H9 (cell line): ENCODE measurements at regions not wholly inside any gene's neighbourhood (a gene's known extent, or its start where the extent isn't known, plus 50 kb on each side); places are given as distances from the start of the nearest gene placed in this dataset.
A peak's percentile ranks its signal among the peaks of the same experiment; 100 is the strongest.

Source experiments
- DNase-seq: peaks from one replicate; pipeline ENCODE4 v3.0.0-alpha.2; 2017
- H2AFZ ChIP-seq: one replicate; pipeline ENCODE4 v1.6.1; 2013; ENCODE audit warnings: mild to moderate bottlenecking, low read length, control low read depth, moderate library complexity
- H2AK5ac ChIP-seq: 2 replicates; pipeline ENCODE4 v1.6.1; 2013; ENCODE audit warnings: low read length, control low read depth, mixed read lengths; ENCODE audit not compliant: insufficient read length
- H2BK120ac ChIP-seq: one replicate; pipeline ENCODE4 v1.6.1; 2013; ENCODE audit warnings: low read depth, mild to moderate bottlenecking, low read length, control low read depth, inconsistent platforms; ENCODE audit not compliant: poor library complexity, severe bottlenecking
- H2BK12ac ChIP-seq: 2 replicates; pipeline ENCODE4 v1.6.1; 2013; ENCODE audit warnings: low read length, control low read depth, mixed read lengths, low read depth; ENCODE audit not compliant: insufficient read length
- H2BK15ac ChIP-seq: 2 replicates; pipeline ENCODE4 v1.6.1; 2013; ENCODE audit warnings: low read depth, low read length, control low read depth
- H2BK20ac ChIP-seq: one replicate; pipeline ENCODE4 v1.6.1; 2013; ENCODE audit warnings: low read depth, mild to moderate bottlenecking, low read length, control low read depth, inconsistent platforms; ENCODE audit not compliant: poor library complexity, severe bottlenecking
- H2BK5ac ChIP-seq: 2 replicates; pipeline ENCODE4 v1.6.1; 2013; ENCODE audit warnings: low read length, control low read depth, mixed read lengths; ENCODE audit not compliant: insufficient read length
- H3K14ac ChIP-seq: 2 replicates; pipeline ENCODE4 v1.6.1; 2013; ENCODE audit warnings: low read length, control low read depth; ENCODE audit not compliant: insufficient read depth
- H3K18ac ChIP-seq: 2 replicates; pipeline ENCODE4 v1.6.1; 2013; ENCODE audit warnings: low read depth, mild to moderate bottlenecking, mixed read lengths, low read length, control low read depth; ENCODE audit not compliant: insufficient read length
- H3K23ac ChIP-seq: 2 replicates; pipeline ENCODE4 v1.6.1; 2013; ENCODE audit warnings: low read length, control low read depth, mixed read lengths, low read depth; ENCODE audit not compliant: insufficient read length
- H3K23me2 ChIP-seq: 2 replicates; pipeline ENCODE4 v1.6.1; 2013; ENCODE audit warnings: low read depth, mild to moderate bottlenecking, mixed read lengths, low read length, control low read depth; ENCODE audit not compliant: insufficient read length, poor library complexity, severe bottlenecking
- H3K27ac ChIP-seq: 2 replicates; pipeline ENCODE4 v1.5.1; 2013; ENCODE audit warnings: low read length, control low read depth, mixed read lengths, low read depth; ENCODE audit not compliant: insufficient read length
- H3K27me3 ChIP-seq: 2 replicates; pipeline ENCODE4 v1.6.1; 2013; ENCODE audit warnings: low read length, control low read depth, inconsistent platforms; ENCODE audit not compliant: insufficient read depth
- H3K4ac ChIP-seq: 2 replicates; pipeline ENCODE4 v1.6.1; 2013; ENCODE audit warnings: low read depth, mild to moderate bottlenecking, control low read depth, inconsistent platforms, low read length, moderate library complexity
- H3K4me1 ChIP-seq: 2 replicates; pipeline ENCODE4 v1.6.1; 2013; ENCODE audit warnings: low read length, control low read depth, inconsistent platforms; ENCODE audit not compliant: insufficient read depth
- H3K4me2 ChIP-seq: 2 replicates; pipeline ENCODE4 v1.6.1; 2013; ENCODE audit warnings: low read length, control low read depth, mixed read lengths; ENCODE audit not compliant: insufficient read length, insufficient read depth
- H3K56ac ChIP-seq: 2 replicates; pipeline ENCODE4 v1.6.1; 2013; ENCODE audit warnings: low read depth, mild to moderate bottlenecking, mixed read lengths, low read length, control low read depth; ENCODE audit not compliant: insufficient read length
- H3K79me1 ChIP-seq: 2 replicates; pipeline ENCODE4 v1.6.1; 2013; ENCODE audit warnings: low read depth, mild to moderate bottlenecking, moderate library complexity, low read length, control low read depth, inconsistent platforms; ENCODE audit not compliant: insufficient read depth, poor library complexity, severe bottlenecking
- H3K79me2 ChIP-seq: 2 replicates; pipeline ENCODE4 v1.6.1; 2013; ENCODE audit warnings: low read length, control low read depth, inconsistent platforms; ENCODE audit not compliant: insufficient read depth
- H3K9ac ChIP-seq: 2 replicates; pipeline ENCODE4 v1.6.1; 2013; ENCODE audit warnings: low read length, control low read depth, mixed read lengths; ENCODE audit not compliant: insufficient read length; ENCODE audit errors: extremely low read depth
- H3K9me3 ChIP-seq: one replicate; pipeline ENCODE4 v1.6.1; 2013; ENCODE audit warnings: low read depth, low read length, inconsistent platforms; ENCODE audit not compliant: control insufficient read depth
- H3T11ph ChIP-seq: one replicate; pipeline ENCODE4 v1.6.1; 2013; ENCODE audit warnings: mild to moderate bottlenecking, low read length, control low read depth, inconsistent platforms
- H4K20me1 ChIP-seq: one replicate; pipeline ENCODE4 v1.6.1; 2013; ENCODE audit not compliant: control insufficient read depth, insufficient read length, insufficient read depth
- H4K5ac ChIP-seq: 2 replicates; pipeline ENCODE4 v1.6.1; 2013; ENCODE audit warnings: low read depth, mild to moderate bottlenecking, mixed read lengths, low read length, control low read depth; ENCODE audit not compliant: insufficient read length
- H4K8ac ChIP-seq: replicated peaks from 2 replicates; pipeline ENCODE4 v1.6.1; 2013; ENCODE audit warnings: low read length, control low read depth, mixed read lengths, low read depth; ENCODE audit not compliant: insufficient read length
- H4K91ac ChIP-seq: 2 replicates; pipeline ENCODE4 v1.6.1; 2013; ENCODE audit warnings: low read depth, mild to moderate bottlenecking, moderate library complexity, mixed read lengths, low read length, control low read depth; ENCODE audit not compliant: insufficient read length
- H3K27ac Mint-ChIP-seq, 3 experiments: 2 replicates in 2 of 3; 3 replicates in 1 of 3; pipeline ENCODE4 v1.8.0; 2020 to 2021; ENCODE audit warnings: mixed read lengths in 3 of 3, mild to moderate bottlenecking in 1 of 3, moderate library complexity in 1 of 3
- H3K27me3 Mint-ChIP-seq: 2 replicates; pipeline ENCODE4 v1.8.0; 2021; ENCODE audit warnings: low read depth, mild to moderate bottlenecking, moderate library complexity, mixed read lengths
- H3K36me3 Mint-ChIP-seq, 3 experiments: 2 replicates in 2 of 3; 3 replicates in 1 of 3; pipeline ENCODE4 v1.8.0; 2020 to 2021; ENCODE audit warnings: low read depth in 3 of 3, mixed read lengths in 3 of 3; ENCODE audit not compliant: insufficient read depth in 1 of 3
- H3K4me1 Mint-ChIP-seq, 2 experiments: 2 replicates each; pipeline ENCODE4 v1.8.0; 2020; ENCODE audit warnings: mixed read lengths in 2 of 2
- H3K4me3 Mint-ChIP-seq, 2 experiments: 2 replicates in 1 of 2; 3 replicates in 1 of 2; pipeline ENCODE4 v1.8.0; 2020 to 2021; ENCODE audit warnings: mild to moderate bottlenecking in 2 of 2, mixed read lengths in 2 of 2, moderate library complexity in 1 of 2
- H3K9me3 Mint-ChIP-seq, 2 experiments: 2 replicates in 1 of 2; 3 replicates in 1 of 2; pipeline ENCODE4 v1.8.0; 2020; ENCODE audit warnings: mild to moderate bottlenecking in 2 of 2, mixed read lengths in 2 of 2, moderate library complexity in 1 of 2
- CTCF ChIP-seq: fragments of 200-600 bp; sonication (generic); conservative IDR thresholded peaks from 3 replicates; pipeline ENCODE4 v1.8.0; 2021; ENCODE audit warnings: antibody characterized with exemption, mild to moderate bottlenecking
- WGBS: extraction: QIAGEN DNeasy Blood & Tissue Kit; methylation state at CpG from one replicate; pipeline ENCODE4 v1.1.7; 2013; ENCODE audit warnings: missing lambda C conversion rate, low lambda C conversion rate, mixed read lengths; ENCODE audit not compliant: insufficient read length; ENCODE audit errors: extremely low coverage; 5-methylcytosine and 5-hydroxymethylcytosine counted together

- no peak overlapping the region for H3K56ac ChIP-seq
- no peaks in the 10 kb centered on the region for H3K79me2 ChIP-seq
- H3K18ac ChIP-seq = no peak overlapping the region
- H3K36me3 Mint-ChIP-seq = no peaks in the 10 kb centered on the region
- H4K5ac ChIP-seq = no peak overlapping the region
- H3K23ac ChIP-seq = no peak overlapping the region
- WGBS = no CpG with 5 or more reads among the region's 7 CpGs
- no peak overlapping the region for H4K8ac ChIP-seq
- no peak overlapping the region for H4K91ac ChIP-seq
- no peak overlapping the region for H2BK20ac ChIP-seq
- no peaks in the 10 kb centered on the region for H3K4me1 ChIP-seq
- H3K9me3 ChIP-seq = no peaks in the 10 kb centered on the region
- H3K27ac Mint-ChIP-seq = no peak overlapping the region
- no peak overlapping the region for H3K27ac ChIP-seq
- no peaks in the 10 kb centered on the region for H4K20me1 ChIP-seq
- H3K4me2 ChIP-seq = no peak overlapping the region
- no peak for TF ChIP-seq CTCF
- no peak overlapping the region for H2BK15ac ChIP-seq
- H3K4ac ChIP-seq = no peak overlapping the region
- H2AFZ ChIP-seq = no peak overlapping the region
- no peak overlapping the region for H3K9ac ChIP-seq
- no peak for DNase-seq
- H2AK5ac ChIP-seq = no peak overlapping the region
- no peaks in the 10 kb centered on the region for H3K79me1 ChIP-seq
- H3K4me1 Mint-ChIP-seq = peaks cover 3 to 7% of the 10 kb centered on the region in 2 experiments
- H2BK12ac ChIP-seq = no peak overlapping the region
- no peak overlapping the region for H2BK5ac ChIP-seq
- no peak overlapping the region for H3T11ph ChIP-seq
- H3K27me3 ChIP-seq = no peaks in the 10 kb centered on the region
- no peak overlapping the region for H3K4me3 Mint-ChIP-seq
- peak overlapping the region; percentile 53 for H3K14ac ChIP-seq
- no peak overlapping the region for H2BK120ac ChIP-seq
- peaks cover 9% of the 10 kb centered on the region for H3K27me3 Mint-ChIP-seq
- no peaks in the 10 kb centered on the region for H3K23me2 ChIP-seq
- H3K9me3 Mint-ChIP-seq = no peaks in the 10 kb centered on the region
Measured at GRCh38 chr1:29890201-29890959, 654.1 kb downstream of the PTPRU start.
